ENCODE measurements at regions not wholly inside any gene's neighbourhood (a gene's known extent, or its start where the extent isn't known, plus 50 kb on each side); places are given as distances from the start of the nearest gene placed in this dataset.

DNA sequence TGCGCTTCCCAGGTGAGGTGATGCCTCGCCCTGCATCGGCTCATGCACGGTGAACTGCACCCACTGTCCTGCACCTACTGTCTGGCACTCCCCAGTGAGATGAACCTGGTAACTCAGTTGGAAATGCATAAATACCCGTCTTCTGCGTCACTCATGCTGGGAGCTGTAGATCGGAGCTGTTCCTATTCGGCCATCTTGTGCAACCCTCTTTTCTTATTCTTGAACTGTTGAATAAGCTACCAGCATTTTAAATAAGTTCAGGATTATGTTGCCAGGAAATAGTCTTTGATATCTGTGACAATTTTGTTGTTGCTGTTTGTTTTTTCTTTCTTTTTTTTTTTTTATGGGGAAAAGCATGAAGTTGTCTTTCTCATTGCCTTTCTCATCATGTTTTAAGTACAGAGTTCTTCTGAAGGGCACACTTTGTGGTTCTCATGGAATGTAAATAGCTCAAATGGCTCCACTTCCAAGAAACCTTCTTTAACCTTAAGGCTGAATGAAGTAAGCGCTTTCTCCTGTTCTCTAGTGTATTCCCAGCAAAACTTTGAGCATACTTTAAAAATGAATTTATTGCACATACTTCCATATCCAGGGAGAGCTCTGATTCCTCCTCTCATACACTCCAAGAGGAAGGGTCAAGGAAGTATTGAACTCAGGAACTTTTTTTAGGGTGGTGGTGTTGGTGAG is 468.0 kb upstream of the TBL1XR1 start:
- TF ChIP-seq, protein P1, sequence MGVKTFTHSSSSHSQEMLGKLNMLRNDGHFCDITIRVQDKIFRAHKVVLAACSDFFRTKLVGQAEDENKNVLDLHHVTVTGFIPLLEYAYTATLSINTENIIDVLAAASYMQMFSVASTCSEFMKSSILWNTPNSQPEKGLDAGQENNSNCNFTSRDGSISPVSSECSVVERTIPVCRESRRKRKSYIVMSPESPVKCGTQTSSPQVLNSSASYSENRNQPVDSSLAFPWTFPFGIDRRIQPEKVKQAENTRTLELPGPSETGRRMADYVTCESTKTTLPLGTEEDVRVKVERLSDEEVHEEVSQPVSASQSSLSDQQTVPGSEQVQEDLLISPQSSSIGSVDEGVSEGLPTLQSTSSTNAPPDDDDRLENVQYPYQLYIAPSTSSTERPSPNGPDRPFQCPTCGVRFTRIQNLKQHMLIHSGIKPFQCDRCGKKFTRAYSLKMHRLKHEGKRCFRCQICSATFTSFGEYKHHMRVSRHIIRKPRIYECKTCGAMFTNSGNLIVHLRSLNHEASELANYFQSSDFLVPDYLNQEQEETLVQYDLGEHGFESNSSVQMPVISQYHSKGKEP (CRISPR knock-in tag; IDR thresholded peaks at IDR 0.05) = no peak
- no peak for TF ChIP-seq MAFG (CRISPR knock-in tag; IDR thresholded peaks at IDR 0.05)
- TF ChIP-seq, protein P2, sequence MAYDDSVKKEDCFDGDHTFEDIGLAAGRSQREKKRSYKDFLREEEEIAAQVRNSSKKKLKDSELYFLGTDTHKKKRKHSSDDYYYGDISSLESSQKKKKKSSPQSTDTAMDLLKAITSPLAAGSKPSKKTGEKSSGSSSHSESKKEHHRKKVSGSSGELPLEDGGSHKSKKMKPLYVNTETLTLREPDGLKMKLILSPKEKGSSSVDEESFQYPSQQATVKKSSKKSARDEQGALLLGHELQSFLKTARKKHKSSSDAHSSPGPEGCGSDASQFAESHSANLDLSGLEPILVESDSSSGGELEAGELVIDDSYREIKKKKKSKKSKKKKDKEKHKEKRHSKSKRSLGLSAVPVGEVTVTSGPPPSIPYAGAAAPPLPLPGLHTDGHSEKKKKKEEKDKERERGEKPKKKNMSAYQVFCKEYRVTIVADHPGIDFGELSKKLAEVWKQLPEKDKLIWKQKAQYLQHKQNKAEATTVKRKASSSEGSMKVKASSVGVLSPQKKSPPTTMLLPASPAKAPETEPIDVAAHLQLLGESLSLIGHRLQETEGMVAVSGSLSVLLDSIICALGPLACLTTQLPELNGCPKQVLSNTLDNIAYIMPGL (CRISPR knock-in tag; IDR thresholded peaks at IDR 0.05; ENCODE audit: borderline replicate concordance in 1 of 2, low read depth in 1 of 2) = no peak
- TF ChIP-seq, protein P3, sequence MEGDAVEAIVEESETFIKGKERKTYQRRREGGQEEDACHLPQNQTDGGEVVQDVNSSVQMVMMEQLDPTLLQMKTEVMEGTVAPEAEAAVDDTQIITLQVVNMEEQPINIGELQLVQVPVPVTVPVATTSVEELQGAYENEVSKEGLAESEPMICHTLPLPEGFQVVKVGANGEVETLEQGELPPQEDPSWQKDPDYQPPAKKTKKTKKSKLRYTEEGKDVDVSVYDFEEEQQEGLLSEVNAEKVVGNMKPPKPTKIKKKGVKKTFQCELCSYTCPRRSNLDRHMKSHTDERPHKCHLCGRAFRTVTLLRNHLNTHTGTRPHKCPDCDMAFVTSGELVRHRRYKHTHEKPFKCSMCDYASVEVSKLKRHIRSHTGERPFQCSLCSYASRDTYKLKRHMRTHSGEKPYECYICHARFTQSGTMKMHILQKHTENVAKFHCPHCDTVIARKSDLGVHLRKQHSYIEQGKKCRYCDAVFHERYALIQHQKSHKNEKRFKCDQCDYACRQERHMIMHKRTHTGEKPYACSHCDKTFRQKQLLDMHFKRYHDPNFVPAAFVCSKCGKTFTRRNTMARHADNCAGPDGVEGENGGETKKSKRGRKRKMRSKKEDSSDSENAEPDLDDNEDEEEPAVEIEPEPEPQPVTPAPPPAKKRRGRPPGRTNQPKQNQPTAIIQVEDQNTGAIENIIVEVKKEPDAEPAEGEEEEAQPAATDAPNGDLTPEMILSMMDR (CRISPR knock-in tag; IDR thresholded peaks at IDR 0.05) = no peak
- TF ChIP-seq ZNF629 (CRISPR knock-in tag; conservative IDR thresholded peaks at IDR 0.05) = no peak
- TF ChIP-seq TGIF2 (CRISPR knock-in tag; IDR thresholded peaks at IDR 0.05) = no peak
- TF ChIP-seq KMT2B (CRISPR knock-in tag; IDR thresholded peaks at IDR 0.05) = no peak
- no peak for TF ChIP-seq ZZZ3 (CRISPR knock-in tag; IDR thresholded peaks at IDR 0.05; ENCODE audit: borderline replicate concordance)
- no peak for TF ChIP-seq KDM5A (IDR thresholded peaks at IDR 0.05; ENCODE audit: borderline replicate concordance, low read length)
- TF ChIP-seq TAF1 (CRISPR knock-in tag; IDR thresholded peaks at IDR 0.05) = no peak
- TF ChIP-seq, protein P4, sequence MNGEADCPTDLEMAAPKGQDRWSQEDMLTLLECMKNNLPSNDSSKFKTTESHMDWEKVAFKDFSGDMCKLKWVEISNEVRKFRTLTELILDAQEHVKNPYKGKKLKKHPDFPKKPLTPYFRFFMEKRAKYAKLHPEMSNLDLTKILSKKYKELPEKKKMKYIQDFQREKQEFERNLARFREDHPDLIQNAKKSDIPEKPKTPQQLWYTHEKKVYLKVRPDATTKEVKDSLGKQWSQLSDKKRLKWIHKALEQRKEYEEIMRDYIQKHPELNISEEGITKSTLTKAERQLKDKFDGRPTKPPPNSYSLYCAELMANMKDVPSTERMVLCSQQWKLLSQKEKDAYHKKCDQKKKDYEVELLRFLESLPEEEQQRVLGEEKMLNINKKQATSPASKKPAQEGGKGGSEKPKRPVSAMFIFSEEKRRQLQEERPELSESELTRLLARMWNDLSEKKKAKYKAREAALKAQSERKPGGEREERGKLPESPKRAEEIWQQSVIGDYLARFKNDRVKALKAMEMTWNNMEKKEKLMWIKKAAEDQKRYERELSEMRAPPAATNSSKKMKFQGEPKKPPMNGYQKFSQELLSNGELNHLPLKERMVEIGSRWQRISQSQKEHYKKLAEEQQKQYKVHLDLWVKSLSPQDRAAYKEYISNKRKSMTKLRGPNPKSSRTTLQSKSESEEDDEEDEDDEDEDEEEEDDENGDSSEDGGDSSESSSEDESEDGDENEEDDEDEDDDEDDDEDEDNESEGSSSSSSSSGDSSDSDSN (CRISPR knock-in tag; IDR thresholded peaks at IDR 0.05) = no peak
- no peak for TF ChIP-seq TCF7L2 (IDR thresholded peaks at IDR 0.05; ENCODE audit: low read depth, low read length)
